ENCODE measurements at regions not wholly inside any gene's neighbourhood (a gene's known extent, or its start where the extent isn't known, plus 50 kb on each side); places are given as distances from the start of the nearest gene placed in this dataset.

GRCh38 chr9:25954209-25954608 lies 276.0 kb upstream of the TUSC1 start:
- intact Hi-C loops (cut with DNase I, micrococcal nuclease): no loop called here
- no peak for TF ChIP-seq CTCF (IDR thresholded peaks at IDR 0.05)

GRCh38 chr9:25948182-25948581 lies 269.9 kb upstream of the TUSC1 start:
- Histone ChIP-seq H3K4me3 (no peak overlapping the region), H3K4me1 (ENCODE audit: low read depth) (no peaks in the 10 kb centered on the region), H3K36me3 (ENCODE audit: low read depth) (no peaks in the 10 kb centered on the region), H3K9me3 (peaks cover 40% of the 10 kb centered on the region)
- ATAC-seq (no peak), DNase-seq (no peak)
- intact Hi-C loops (cut with DNase I, micrococcal nuclease): no loop called here
- no peak for TF ChIP-seq CTCF (IDR thresholded peaks at IDR 0.05)

More at GRCh38 chr9:25954209-25954608, 276.0 kb upstream of the TUSC1 start:
- ATAC-seq (no peak), DNase-seq (no peak)
- Histone ChIP-seq H3K9me3 (peaks cover 22% of the 10 kb centered on the region), H3K4me1 (ENCODE audit: low read depth) (no peaks in the 10 kb centered on the region), H3K4me3 (no peak overlapping the region), H3K36me3 (ENCODE audit: low read depth) (no peaks in the 10 kb centered on the region)

- no peaks in the 10 kb centered on the region for H3K4me1 ChIP-seq (ENCODE audit: low read depth)
- no peak for DNase-seq
- no peak for TF ChIP-seq CTCF (IDR thresholded peaks at IDR 0.05)
- no peak for ATAC-seq
- H3K36me3 ChIP-seq (ENCODE audit: low read depth): no peaks in the 10 kb centered on the region
- H3K9me3 ChIP-seq: peaks cover 24% of the 10 kb centered on the region
- no peak overlapping the region for H3K4me3 ChIP-seq
- intact Hi-C loops (cut with DNase I, micrococcal nuclease): no loop called here
Measured at GRCh38 chr9:25939126-25939525, 260.9 kb upstream of the TUSC1 start.

GRCh38 chr9:25936031-25936430 lies 257.8 kb upstream of the TUSC1 start:
- no peaks in the 10 kb centered on the region for H3K4me1 ChIP-seq (ENCODE audit: low read depth)
- ATAC-seq: no peak
- no peak for TF ChIP-seq CTCF (IDR thresholded peaks at IDR 0.05)
- intact Hi-C loops (cut with DNase I, micrococcal nuclease): no loop called here
- DNase-seq: no peak
- H3K36me3 ChIP-seq (ENCODE audit: low read depth): no peaks in the 10 kb centered on the region
- H3K4me3 ChIP-seq: no peak overlapping the region
- peaks cover 25% of the 10 kb centered on the region for H3K9me3 ChIP-seq

GRCh38 chr9:25935188-25935587 lies 256.9 kb upstream of the TUSC1 start:
- Histone ChIP-seq H3K9me3 (peaks cover 25% of the 10 kb centered on the region), H3K36me3 (ENCODE audit: low read depth) (no peaks in the 10 kb centered on the region), H3K4me1 (ENCODE audit: low read depth) (no peaks in the 10 kb centered on the region), H3K4me3 (no peak overlapping the region)
- DNase-seq (no peak), ATAC-seq (no peak)
- intact Hi-C loops (cut with DNase I, micrococcal nuclease): no loop called here
- no peak for TF ChIP-seq CTCF (IDR thresholded peaks at IDR 0.05)

GRCh38 chr9:25918761-25919160 lies 240.5 kb upstream of the TUSC1 start:
- DNase-seq (no peak), ATAC-seq (no peak)
- Histone ChIP-seq H3K4me3 (no peak overlapping the region), H3K36me3 (ENCODE audit: low read depth) (no peaks in the 10 kb centered on the region), H3K4me1 (ENCODE audit: low read depth) (no peaks in the 10 kb centered on the region), H3K9me3 (peaks cover 15% of the 10 kb centered on the region)
- intact Hi-C loops (cut with DNase I, micrococcal nuclease): no loop called here
- no peak for TF ChIP-seq CTCF (IDR thresholded peaks at IDR 0.05)
